HCT116 (cell line): ENCODE measurements at regions not wholly inside any gene's neighbourhood (a gene's known extent, or its start where the extent isn't known, plus 50 kb on each side); places are given as distances from the start of the nearest gene placed in this dataset.
"Not testable (repeated sequence)": the region's sequence is repeated elsewhere in the genome, so short reads cannot be mapped to it uniquely, and the experiment has no call there.

ENCODE experiments used
- ATAC-seq: fragments of 200-7000 bp; cut with Tn5 transposase; 2 replicates; pipeline ENCODE4 v1.9.1; 2020; ENCODE audit warnings: mild to moderate bottlenecking, moderate library complexity
- BruUV-seq: library from RNA; stranded (reverse); fragments of 400-500 nt; replicated peaks from 2 replicates; lab custom pipeline; 2021; lab: Mats Ljungman, UMichigan
- CTCF ChIA-PET: fragments of 300-600 bp; sonication (Branson Sonifier 250); formaldehyde crosslinking; loops from one replicate; lab custom pipeline; 2021; ENCODE audit warnings: antibody characterized with exemption; lab: Charles Lee
- POLR2A ChIA-PET: fragments of 300-600, 350-600 bp; sonication (Branson Sonifier 250); formaldehyde crosslinking; loops from one replicate; lab custom pipeline; 2021; ENCODE audit warnings: antibody characterized with exemption; lab: Charles Lee
- RAD21 ChIA-PET, 2 experiments: fragments of 300-600 bp; sonication (Branson Sonifier 250); formaldehyde crosslinking; loops; one replicate each; lab custom pipeline; 2023; ENCODE audit warnings: low total read pairs in 2 of 2; ENCODE audit not compliant: uncharacterized antibody in 2 of 2, unreplicated experiment in 2 of 2, low non-redundant PET in 1 of 2; lab: Charles Lee
- DNase-seq: peaks from one replicate; pipeline ENCODE4 v3.0.0-alpha.2; 2010; ENCODE audit warnings: low read depth, low spot score
- H2AFZ ChIP-seq: fragments of 200-600 bp; shearing (Covaris generic), sonication (generic); 2 replicates; pipeline ENCODE4 v1.6.1; 2017; ENCODE audit warnings: low read depth, mixed run types, mixed read lengths, antibody characterized with exemption, low read length; ENCODE audit not compliant: poor library complexity, severe bottlenecking
- H3K27ac ChIP-seq: 2 replicates; pipeline ENCODE4 v1.5.1; 2012; ENCODE audit warnings: low read depth, low read length
- H3K27me3 ChIP-seq: fragments of 200-600 bp; sonication (generic); 2 replicates; pipeline ENCODE4 v1.6.1; 2016; ENCODE audit warnings: mixed run types, low read length, mixed read lengths; ENCODE audit not compliant: insufficient read depth
- H3K36me3 ChIP-seq, 2 experiments: fragments of 200-500 bp in 1 of 2; fragments of 200-600 bp in 1 of 2; sonication (Bioruptor generic) in 1 of 2; sonication (generic) in 1 of 2; 2 replicates each; pipeline versions ENCODE4 v1.5.1 to v1.6.1; 2014 to 2016; ENCODE audit warnings: low read length in 2 of 2, inconsistent platforms in 1 of 2, mixed read lengths in 1 of 2, mixed run types in 1 of 2; ENCODE audit not compliant: insufficient read depth in 2 of 2, control insufficient read depth in 1 of 2
- H3K4me1 ChIP-seq, 2 experiments: fragments of 200-600 bp in 1 of 2; sonication (generic) in 1 of 2; 2 replicates each; pipeline versions ENCODE4 v1.5.1 to v1.6.1; 2012 to 2017; ENCODE audit warnings: low read length in 2 of 2, inconsistent platforms in 1 of 2, mild to moderate bottlenecking in 1 of 2, mixed read lengths in 1 of 2, mixed run types in 1 of 2, moderate library complexity in 1 of 2; ENCODE audit not compliant: insufficient read depth in 2 of 2, control insufficient read depth in 1 of 2
- H3K4me2 ChIP-seq: fragments of 200-600 bp; sonication (generic); 2 replicates; pipeline ENCODE4 v1.6.1; 2017; ENCODE audit warnings: mixed run types, low read length, mixed read lengths
- H3K4me3 ChIP-seq, 2 experiments: fragments of 200-600 bp in 1 of 2; sonication (generic) in 1 of 2; replicated peaks in 1 of 2; 2 replicates each; pipeline ENCODE4 v1.5.1; 2011 to 2016; ENCODE audit warnings: low read length in 2 of 2, control low read depth in 1 of 2, low read depth in 1 of 2, mild to moderate bottlenecking in 1 of 2, mixed read lengths in 1 of 2, mixed run types in 1 of 2
- H3K79me2 ChIP-seq: fragments of 200-600 bp; sonication (generic); 2 replicates; pipeline ENCODE4 v1.6.1; 2017; ENCODE audit warnings: mild to moderate bottlenecking, mixed run types, low read length, moderate library complexity, mixed read lengths; ENCODE audit not compliant: insufficient read depth
- H3K9ac ChIP-seq: fragments of 200-600 bp; sonication (generic); 2 replicates; pipeline ENCODE4 v1.6.1; 2016; ENCODE audit warnings: low read length, mixed read lengths
- H3K9me2 ChIP-seq: fragments of 200-600 bp; sonication (generic), shearing (Covaris generic); 2 replicates; pipeline ENCODE4 v1.6.1; 2017; ENCODE audit warnings: mixed run types, mild to moderate bottlenecking, moderate library complexity; ENCODE audit not compliant: insufficient read depth
- H3K9me3 ChIP-seq, 2 experiments: fragments of 200-500 bp in 1 of 2; fragments of 200-600 bp in 1 of 2; sonication (Bioruptor generic) in 1 of 2; sonication (generic) in 1 of 2; 2 replicates each; pipeline ENCODE4 v1.6.1; 2014 to 2017; ENCODE audit warnings: low read length in 2 of 2, mixed read lengths in 2 of 2, inconsistent platforms in 1 of 2, low read depth in 1 of 2, mild to moderate bottlenecking in 1 of 2, mixed run types in 1 of 2, moderate library complexity in 1 of 2; ENCODE audit not compliant: control insufficient read depth in 1 of 2, insufficient read depth in 1 of 2
- H4K20me1 ChIP-seq: fragments of 200-600 bp; sonication (generic), shearing (Covaris generic); 2 replicates; pipeline ENCODE4 v1.6.1; 2017; ENCODE audit warnings: mixed run types, mild to moderate bottlenecking, moderate library complexity; ENCODE audit not compliant: insufficient read depth
- ELF1 ChIP-seq: IDR thresholded peaks from 2 replicates; pipeline ENCODE4 v1.6.1; 2012; ENCODE audit warnings: low read depth, borderline replicate concordance
- EZH2 ChIP-seq: fragments of 200-600 bp; sonication (generic); IDR thresholded peaks from 2 replicates; pipeline ENCODE4 v1.6.1; 2017; ENCODE audit warnings: antibody characterized with exemption, mixed run types
- MAX ChIP-seq: IDR thresholded peaks from 2 replicates; pipeline ENCODE4 v1.6.1; 2012
- POLR2A ChIP-seq: IDR thresholded peaks from 2 replicates; pipeline ENCODE4 v1.7.0; 2011; ENCODE audit warnings: borderline replicate concordance; ENCODE audit not compliant: insufficient read depth, insufficient read length; ENCODE audit errors: extremely low read depth
- SIN3A ChIP-seq: IDR thresholded peaks from 2 replicates; pipeline ENCODE4 v1.6.1; 2012; ENCODE audit warnings: low read depth
- TCF7L2 ChIP-seq: IDR thresholded peaks from 2 replicates; pipeline ENCODE4 v1.7.0; 2011; ENCODE audit warnings: borderline replicate concordance, inconsistent platforms; ENCODE audit not compliant: insufficient read depth, insufficient read length; ENCODE audit errors: extremely low read depth
- intact Hi-C: fragments of 100-400 bp; cut with micrococcal nuclease; formaldehyde crosslinking; loops from 2 replicates; pipeline ENCODE4 v1.10.0; 2022

- RAD21 ChIA-PET, result no interaction called here
- ATAC-seq (no peak), DNase-seq (no peak)
- Histone ChIP-seq H3K27me3 (no peaks in the 10 kb centered on the region), H3K27ac (no peak overlapping the region), H3K4me1 (no peaks in the 10 kb centered on the region), H3K9me3 (no peaks in the 10 kb centered on the region), H3K4me2 (no peak overlapping the region), H3K9ac (no peak overlapping the region), H3K79me2 (peaks cover 55% of the 10 kb centered on the region), H3K4me3 (no peak overlapping the region), H3K9me2 (no peaks in the 10 kb centered on the region), H4K20me1 (no peaks in the 10 kb centered on the region; the same call in 1 of the 2 replicates), H3K36me3 (no peaks in the 10 kb centered on the region), H2AFZ (no peak overlapping the region)
- TF ChIP-seq SIN3A, result 0 out of 2 replicates have a peak, but pooled peaks have one; percentile 19
- TF ChIP-seq EZH2, result no peak
- intact Hi-C loops, result no loop called here
- CTCF ChIA-PET, result no interaction called here
- POLR2A ChIA-PET, result no interaction called here
- TSS peak; percentile 8 for BruUV-seq
These were observed 83.6 kb upstream of the PLEKHM1 start for GRCh38 chr17:45573924-45574770.

GRCh38 chr17:45575126-45575885 lies 84.8 kb upstream of the PLEKHM1 start:
- no peaks in the 10 kb centered on the region; the same call in 1 of the 2 replicates for H4K20me1 ChIP-seq
- H3K36me3 ChIP-seq, result no peaks in the 10 kb centered on the region
- ChIA-PET CTCF (no interaction called here), POLR2A (no interaction called here)
- peaks cover 66% of the 10 kb centered on the region for H3K79me2 ChIP-seq
- no peak overlapping the region for H3K9ac ChIP-seq
- H3K27me3 ChIP-seq, result no peaks in the 10 kb centered on the region
- no peaks in the 10 kb centered on the region for H3K9me2 ChIP-seq
- TF ChIP-seq MAX (no peak), TCF7L2 (no peak), POLR2A (no peak), ELF1 (no peak)
- TF ChIP-seq, all 23 proteins: peak for 0
- ATAC-seq (no peak), DNase-seq (no peak)
- BruUV-seq, result no TSS peak
- no peak overlapping the region for H3K27ac ChIP-seq
- H3K4me1 ChIP-seq, result no peaks in the 10 kb centered on the region
- intact Hi-C loops, result no loop called here
- RAD21 ChIA-PET, result no interaction called here
- no peak overlapping the region for H3K4me3 ChIP-seq
- no peak overlapping the region for H3K4me2 ChIP-seq
- H2AFZ ChIP-seq, result no peak overlapping the region
- no peaks in the 10 kb centered on the region for H3K9me3 ChIP-seq

GRCh38 chr17:45576527-45577307 lies 86.2 kb upstream of the PLEKHM1 start:
- ATAC-seq, RAD21 ChIA-PET, POLR2A ChIA-PET, H2AFZ ChIP-seq, H4K20me1 ChIP-seq, DNase-seq, H3K4me3 ChIP-seq, CTCF ChIA-PET, BruUV-seq, H3K27me3 ChIP-seq, H3K4me2 ChIP-seq, H3K27ac ChIP-seq, H3K9me3 ChIP-seq, H3K36me3 ChIP-seq, H3K4me1 ChIP-seq, H3K9ac ChIP-seq, intact Hi-C loops, H3K9me2 ChIP-seq: not testable (repeated sequence)
- H3K79me2 ChIP-seq, result peaks cover 80% of the 10 kb centered on the region
